ENCODE measurements at regions not wholly inside any gene's neighbourhood (a gene's known extent, or its start where the extent isn't known, plus 50 kb on each side); places are given as distances from the start of the nearest gene placed in this dataset.

DNA sequence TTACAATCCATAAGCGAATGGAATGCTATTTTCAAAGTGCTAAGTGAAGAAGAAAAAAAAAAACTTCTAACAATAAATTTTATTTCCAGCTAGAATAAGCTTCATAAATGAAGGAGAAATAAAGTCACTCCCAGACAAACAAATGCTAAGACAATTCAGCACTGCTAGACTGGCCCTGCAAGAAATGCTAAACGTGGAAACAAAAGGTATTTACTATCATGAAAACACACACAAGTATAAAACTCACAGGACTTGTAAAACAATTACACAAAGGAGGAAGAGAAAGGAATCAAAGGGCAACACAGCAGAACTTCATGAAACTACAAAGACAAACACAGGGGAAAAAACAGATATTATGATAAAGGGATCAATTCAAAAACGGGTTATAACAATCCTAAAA is 85.8 kb upstream of the NELL2 start:
- no peak for DNase-seq (ENCODE audit: low read depth)
- no peak overlapping the region for H3K4me3 ChIP-seq (ENCODE audit: low read length)
- TF ChIP-seq, protein P1, sequence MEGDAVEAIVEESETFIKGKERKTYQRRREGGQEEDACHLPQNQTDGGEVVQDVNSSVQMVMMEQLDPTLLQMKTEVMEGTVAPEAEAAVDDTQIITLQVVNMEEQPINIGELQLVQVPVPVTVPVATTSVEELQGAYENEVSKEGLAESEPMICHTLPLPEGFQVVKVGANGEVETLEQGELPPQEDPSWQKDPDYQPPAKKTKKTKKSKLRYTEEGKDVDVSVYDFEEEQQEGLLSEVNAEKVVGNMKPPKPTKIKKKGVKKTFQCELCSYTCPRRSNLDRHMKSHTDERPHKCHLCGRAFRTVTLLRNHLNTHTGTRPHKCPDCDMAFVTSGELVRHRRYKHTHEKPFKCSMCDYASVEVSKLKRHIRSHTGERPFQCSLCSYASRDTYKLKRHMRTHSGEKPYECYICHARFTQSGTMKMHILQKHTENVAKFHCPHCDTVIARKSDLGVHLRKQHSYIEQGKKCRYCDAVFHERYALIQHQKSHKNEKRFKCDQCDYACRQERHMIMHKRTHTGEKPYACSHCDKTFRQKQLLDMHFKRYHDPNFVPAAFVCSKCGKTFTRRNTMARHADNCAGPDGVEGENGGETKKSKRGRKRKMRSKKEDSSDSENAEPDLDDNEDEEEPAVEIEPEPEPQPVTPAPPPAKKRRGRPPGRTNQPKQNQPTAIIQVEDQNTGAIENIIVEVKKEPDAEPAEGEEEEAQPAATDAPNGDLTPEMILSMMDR (conservative IDR thresholded peaks at IDR 0.05; ENCODE audit: low read length), result no peak

DNA sequence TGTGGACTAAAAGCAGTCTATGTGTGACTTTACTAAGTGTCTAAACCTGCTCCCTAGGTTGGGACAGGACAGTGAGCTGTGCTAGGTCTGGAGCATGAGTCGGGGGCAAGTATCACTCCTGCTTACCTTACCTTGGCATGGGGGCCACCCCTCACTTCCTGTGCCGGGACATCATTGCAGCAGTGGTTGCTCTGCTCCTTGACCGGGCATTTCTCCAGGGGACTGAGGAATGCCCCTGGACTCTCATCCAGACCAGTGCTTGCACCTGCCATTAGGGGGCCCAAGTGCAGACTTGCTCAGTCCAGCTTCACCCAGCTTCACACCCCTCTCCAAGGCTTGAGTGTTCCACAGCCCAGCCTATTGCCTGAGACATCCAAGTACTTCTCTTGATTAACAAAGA is 84.7 kb upstream of the NELL2 start:
- no peak overlapping the region for H3K4me3 ChIP-seq (ENCODE audit: low read length)
- TF ChIP-seq, protein P1 (conservative IDR thresholded peaks at IDR 0.05; ENCODE audit: low read length), result no peak
- DNase-seq (ENCODE audit: low read depth), result no peak

DNA sequence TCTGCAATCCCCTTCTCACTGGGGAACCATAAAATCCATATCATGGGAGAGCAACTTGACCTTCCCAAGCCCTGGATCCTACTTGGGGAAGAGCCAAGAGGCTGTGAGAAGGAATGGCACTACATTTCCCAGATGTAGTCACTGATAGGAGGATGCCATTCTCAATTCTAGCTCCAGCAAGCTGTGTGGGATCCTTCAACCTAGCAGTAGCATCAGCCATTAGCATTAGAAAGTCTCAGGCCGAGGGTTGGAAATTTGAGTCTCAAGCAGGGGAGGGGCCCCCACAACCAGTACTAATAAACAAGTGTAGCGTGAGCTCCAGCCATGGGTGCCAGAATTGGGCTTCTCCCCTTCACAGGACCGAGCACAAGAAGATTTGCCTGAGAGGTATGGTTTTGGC is 84.3 kb upstream of the NELL2 start:
- H3K4me3 ChIP-seq (ENCODE audit: low read length), result no peak overlapping the region
- TF ChIP-seq, protein P1 (conservative IDR thresholded peaks at IDR 0.05; ENCODE audit: low read length), result no peak
- DNase-seq (ENCODE audit: low read depth), result no peak

DNA sequence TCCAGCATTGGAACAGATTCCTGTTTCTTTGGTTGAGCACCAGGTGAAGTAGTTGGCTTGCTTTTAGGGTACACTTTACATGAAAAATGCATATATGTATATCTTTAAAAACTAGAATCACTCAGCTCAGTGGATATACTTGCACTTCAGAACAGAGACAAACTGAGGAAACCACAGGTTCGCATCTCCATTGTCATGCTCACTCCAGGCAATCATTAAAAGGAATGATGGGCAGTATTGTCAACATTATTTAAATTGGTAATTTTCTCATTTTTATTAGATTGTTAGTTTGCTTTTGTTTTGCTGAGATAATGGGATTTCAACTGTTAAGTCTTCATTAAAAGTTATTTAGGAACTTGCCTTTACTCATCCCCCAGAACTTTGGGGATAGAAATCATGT is 71.0 kb upstream of the NELL2 start:
- no peak overlapping the region for H3K4me3 ChIP-seq (ENCODE audit: low read length)
- DNase-seq (ENCODE audit: low read depth), result no peak
- TF ChIP-seq, protein P1 (conservative IDR thresholded peaks at IDR 0.05; ENCODE audit: low read length), result no peak

DNA sequence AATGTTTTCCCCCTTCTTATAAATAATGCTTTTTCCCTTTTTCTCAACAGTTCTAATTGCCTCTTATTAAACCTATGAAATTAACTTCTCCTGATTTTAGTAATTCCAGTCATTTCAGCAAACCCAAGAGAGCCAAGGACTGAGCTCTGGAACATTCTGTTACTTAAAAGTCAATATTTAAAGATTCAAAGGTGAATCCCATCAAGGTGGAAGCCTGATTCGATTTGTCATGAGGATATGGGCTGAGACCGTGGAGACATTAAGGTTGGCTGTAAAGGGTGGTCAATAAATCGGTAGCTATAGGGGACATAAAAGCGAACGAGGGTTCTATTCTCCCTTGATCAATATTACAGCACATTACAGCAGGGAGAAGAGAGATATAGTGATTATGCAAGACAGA is 66.6 kb upstream of the NELL2 start:
- no peak for DNase-seq (ENCODE audit: low read depth)
- TF ChIP-seq, protein P1 (conservative IDR thresholded peaks at IDR 0.05; ENCODE audit: low read length), result no peak
- no peak overlapping the region for H3K4me3 ChIP-seq (ENCODE audit: low read length)

DNA sequence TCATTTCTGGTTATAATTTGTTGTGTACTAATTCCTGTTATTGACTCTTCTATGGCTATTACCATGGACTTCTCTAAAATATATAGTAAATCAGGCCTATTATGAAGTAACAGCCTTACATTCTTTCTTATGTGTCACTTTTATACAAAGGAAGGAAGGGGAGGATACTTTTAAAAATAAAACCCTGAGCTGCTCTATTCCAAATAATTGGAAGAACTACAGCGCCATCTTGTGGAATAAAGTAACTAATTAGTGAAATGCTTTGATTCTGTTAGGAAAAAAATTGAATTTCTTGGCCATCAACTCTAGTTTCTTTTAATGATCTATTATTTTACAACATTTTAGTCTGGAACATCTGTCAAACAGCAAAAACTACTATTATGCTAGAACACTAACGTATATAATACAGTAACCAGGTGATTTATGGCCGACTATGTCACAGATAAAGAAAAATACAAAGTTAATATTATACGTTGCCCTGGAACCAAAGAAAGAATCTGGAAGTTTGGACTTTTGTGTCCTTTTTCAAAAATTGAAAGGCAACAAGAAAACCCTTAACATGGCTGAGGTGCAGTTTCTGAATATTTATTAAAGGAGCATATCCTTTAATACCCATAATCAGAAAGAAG is 55.0 kb upstream of the NELL2 start:
- TF ChIP-seq, protein P1 (conservative IDR thresholded peaks at IDR 0.05; ENCODE audit: low read length), result peak; percentile 57
- no peak overlapping the region for H3K4me3 ChIP-seq (ENCODE audit: low read length)
- DNase-seq (ENCODE audit: low read depth), result peak; percentile 69

DNA sequence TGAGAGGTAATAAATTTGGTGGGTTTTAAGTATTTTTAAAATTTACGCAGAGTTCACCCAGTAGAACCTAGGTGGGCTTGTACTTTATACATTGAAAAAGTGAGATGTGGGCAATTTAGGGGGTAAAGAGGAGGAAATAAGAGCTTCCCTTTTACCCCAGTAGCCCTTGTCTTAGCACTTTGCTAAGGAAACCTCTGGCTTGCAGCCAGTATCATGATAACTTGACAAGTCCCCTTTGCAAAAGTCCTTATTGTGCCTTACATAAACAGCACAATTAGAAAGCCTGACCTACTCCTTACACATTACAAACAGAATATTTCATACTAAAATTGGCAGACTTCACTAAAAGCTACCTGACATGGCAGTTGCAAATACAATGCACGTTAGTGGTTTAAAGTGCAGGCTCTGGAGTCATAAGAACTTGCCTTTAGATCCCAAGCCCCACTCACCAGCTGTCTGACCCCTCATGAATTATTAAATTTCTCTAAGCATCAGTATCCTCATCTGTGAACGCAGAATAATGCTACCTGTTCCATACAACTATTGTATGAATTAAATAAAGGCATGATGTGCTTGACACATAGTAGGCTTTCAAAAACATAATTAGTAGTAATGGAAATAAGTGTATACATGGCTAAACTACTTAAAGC is 53.2 kb upstream of the NELL2 start:
- no peak overlapping the region for H3K4me3 ChIP-seq (ENCODE audit: low read length)
- DNase-seq (ENCODE audit: low read depth), result no peak
- TF ChIP-seq, protein P1 (conservative IDR thresholded peaks at IDR 0.05; ENCODE audit: low read length), result no peak
